A673 (cell line): ENCODE measurements at regions not wholly inside any gene's neighbourhood (a gene's known extent, or its start where the extent isn't known, plus 50 kb on each side); places are given as distances from the start of the nearest gene placed in this dataset.

ENCODE experiments used
- BruUV-seq: library from RNA; stranded (reverse); fragments of 400-500 nt; replicated peaks from 2 replicates; lab custom pipeline; 2021; lab: Mats Ljungman, UMichigan
- CTCF ChIA-PET: fragments of 300-600 bp; sonication (Branson Sonifier 250); formaldehyde crosslinking; loops from one replicate; lab custom pipeline; 2022; ENCODE audit warnings: antibody characterized with exemption; lab: Charles Lee
- POLR2A ChIA-PET: fragments of 300-600 bp; sonication (Branson Sonifier 250); formaldehyde crosslinking; loops from one replicate; lab custom pipeline; 2022; ENCODE audit warnings: antibody characterized with exemption; ENCODE audit not compliant: low non-redundant PET; lab: Charles Lee
- DNase-seq: peaks from one replicate; pipeline ENCODE4 v3.0.0-alpha.2; 2015; ENCODE audit warnings: low spot score
- H3K27ac ChIP-seq: fragments of 200-600 bp; sonication (generic); 2 replicates; pipeline ENCODE4 v1.5.1; 2016; ENCODE audit warnings: mixed run types, low read depth, mild to moderate bottlenecking, mixed read lengths, antibody characterized with exemption, low read length; ENCODE audit not compliant: poor library complexity, severe bottlenecking
- H3K27me3 ChIP-seq: fragments of 200-600 bp; sonication (generic); replicated peaks from 2 replicates; pipeline ENCODE4 v1.6.1; 2017; ENCODE audit warnings: mixed run types, low read depth, mild to moderate bottlenecking, mixed read lengths, antibody characterized with exemption, low read length; ENCODE audit not compliant: insufficient read depth, poor library complexity
- H3K36me3 ChIP-seq: fragments of 200-600 bp; sonication (generic); 2 replicates; pipeline ENCODE4 v1.6.1; 2016; ENCODE audit warnings: mixed run types, mild to moderate bottlenecking, mixed read lengths, antibody characterized with exemption, low read length; ENCODE audit not compliant: insufficient read depth, poor library complexity, severe bottlenecking
- H3K4me1 ChIP-seq: fragments of 200-600 bp; sonication (generic); 2 replicates; pipeline ENCODE4 v1.6.1; 2017; ENCODE audit warnings: mixed run types, mild to moderate bottlenecking, mixed read lengths, antibody characterized with exemption, low read length; ENCODE audit not compliant: insufficient read depth, poor library complexity, severe bottlenecking
- H3K4me3 ChIP-seq: fragments of 200-600 bp; sonication (generic); 2 replicates; pipeline ENCODE4 v1.5.1; 2016; ENCODE audit warnings: low read depth, mixed run types, mild to moderate bottlenecking, mixed read lengths, low read length; ENCODE audit not compliant: poor library complexity, severe bottlenecking
- H3K9me3 ChIP-seq: fragments of 200-600 bp; sonication (generic); 2 replicates; pipeline ENCODE4 v1.6.1; 2016; ENCODE audit warnings: mixed run types, low read depth, mild to moderate bottlenecking, mixed read lengths, antibody characterized with exemption, low read length; ENCODE audit not compliant: poor library complexity, severe bottlenecking
- EZH2 ChIP-seq: fragments of 200-600 bp; sonication (generic); IDR thresholded peaks from 2 replicates; pipeline ENCODE4 v1.6.1; 2017; ENCODE audit warnings: borderline replicate concordance, low read depth, mild to moderate bottlenecking, mixed read lengths, antibody characterized with exemption, low read length; ENCODE audit not compliant: poor library complexity, severe bottlenecking
- intact Hi-C: fragments of 100-400 bp; cut with micrococcal nuclease; formaldehyde crosslinking; loops from one replicate; pipeline ENCODE4 v1.10.0; 2022; ENCODE audit not compliant: unreplicated experiment
- TF ChIP-seq, protein P1 (sequence below): fragments of 300-800, 200-600 bp; sonication (generic); conservative IDR thresholded peaks from 2 replicates; pipeline ENCODE4 v1.5.1; 2017; ENCODE audit warnings: low read depth, mild to moderate bottlenecking, antibody characterized with exemption, low read length, moderate library complexity, mixed read lengths

- Histone ChIP-seq H3K4me3 (no peak overlapping the region), H3K27ac (no peak overlapping the region), H3K4me1 (no peaks in the 10 kb centered on the region), H3K9me3 (no peaks in the 10 kb centered on the region), H3K27me3 (no peaks in the 10 kb centered on the region), H3K36me3 (no peaks in the 10 kb centered on the region)
- no TSS peak for BruUV-seq
- DNase-seq = no peak
- TF ChIP-seq EZH2 = no peak
- TF ChIP-seq, protein P1, sequence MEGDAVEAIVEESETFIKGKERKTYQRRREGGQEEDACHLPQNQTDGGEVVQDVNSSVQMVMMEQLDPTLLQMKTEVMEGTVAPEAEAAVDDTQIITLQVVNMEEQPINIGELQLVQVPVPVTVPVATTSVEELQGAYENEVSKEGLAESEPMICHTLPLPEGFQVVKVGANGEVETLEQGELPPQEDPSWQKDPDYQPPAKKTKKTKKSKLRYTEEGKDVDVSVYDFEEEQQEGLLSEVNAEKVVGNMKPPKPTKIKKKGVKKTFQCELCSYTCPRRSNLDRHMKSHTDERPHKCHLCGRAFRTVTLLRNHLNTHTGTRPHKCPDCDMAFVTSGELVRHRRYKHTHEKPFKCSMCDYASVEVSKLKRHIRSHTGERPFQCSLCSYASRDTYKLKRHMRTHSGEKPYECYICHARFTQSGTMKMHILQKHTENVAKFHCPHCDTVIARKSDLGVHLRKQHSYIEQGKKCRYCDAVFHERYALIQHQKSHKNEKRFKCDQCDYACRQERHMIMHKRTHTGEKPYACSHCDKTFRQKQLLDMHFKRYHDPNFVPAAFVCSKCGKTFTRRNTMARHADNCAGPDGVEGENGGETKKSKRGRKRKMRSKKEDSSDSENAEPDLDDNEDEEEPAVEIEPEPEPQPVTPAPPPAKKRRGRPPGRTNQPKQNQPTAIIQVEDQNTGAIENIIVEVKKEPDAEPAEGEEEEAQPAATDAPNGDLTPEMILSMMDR = no peak
- intact Hi-C loops = no loop called here
- CTCF ChIA-PET = no interaction called here
- POLR2A ChIA-PET = no interaction called here
These were observed 387.6 kb upstream of the CBLB start for GRCh38 chr3:106256249-106256957.

GRCh38 chr3:106257172-106257571 is 388.4 kb upstream of the CBLB start:
- POLR2A ChIA-PET = no interaction called here
- intact Hi-C loops = no loop called here
- TF ChIP-seq, protein P1 = no peak
- TF ChIP-seq EZH2 = no peak
- DNase-seq = no peak
- CTCF ChIA-PET = no interaction called here
- Histone ChIP-seq H3K36me3 (no peaks in the 10 kb centered on the region), H3K27ac (no peak overlapping the region), H3K27me3 (no peaks in the 10 kb centered on the region), H3K9me3 (no peaks in the 10 kb centered on the region), H3K4me1 (no peaks in the 10 kb centered on the region), H3K4me3 (no peak overlapping the region)
- BruUV-seq = no TSS peak

GRCh38 chr3:106261396-106261795 is 392.6 kb upstream of the CBLB start:
- no peak for DNase-seq
- Histone ChIP-seq H3K36me3 (no peaks in the 10 kb centered on the region), H3K4me1 (no peaks in the 10 kb centered on the region), H3K9me3 (no peaks in the 10 kb centered on the region), H3K27me3 (no peaks in the 10 kb centered on the region), H3K27ac (no peak overlapping the region), H3K4me3 (no peak overlapping the region)
- TF ChIP-seq, protein P1 = no peak
- BruUV-seq = no TSS peak
- ChIA-PET CTCF (no interaction called here), POLR2A (no interaction called here)
- intact Hi-C loops = no loop called here
